ENCODE measurements at regions not wholly inside any gene's neighbourhood (a gene's known extent, or its start where the extent isn't known, plus 50 kb on each side); places are given as distances from the start of the nearest gene placed in this dataset.
"Not testable (repeated sequence)": the region's sequence is repeated elsewhere in the genome, so short reads cannot be mapped to it uniquely, and the experiment has no call there.

DNA sequence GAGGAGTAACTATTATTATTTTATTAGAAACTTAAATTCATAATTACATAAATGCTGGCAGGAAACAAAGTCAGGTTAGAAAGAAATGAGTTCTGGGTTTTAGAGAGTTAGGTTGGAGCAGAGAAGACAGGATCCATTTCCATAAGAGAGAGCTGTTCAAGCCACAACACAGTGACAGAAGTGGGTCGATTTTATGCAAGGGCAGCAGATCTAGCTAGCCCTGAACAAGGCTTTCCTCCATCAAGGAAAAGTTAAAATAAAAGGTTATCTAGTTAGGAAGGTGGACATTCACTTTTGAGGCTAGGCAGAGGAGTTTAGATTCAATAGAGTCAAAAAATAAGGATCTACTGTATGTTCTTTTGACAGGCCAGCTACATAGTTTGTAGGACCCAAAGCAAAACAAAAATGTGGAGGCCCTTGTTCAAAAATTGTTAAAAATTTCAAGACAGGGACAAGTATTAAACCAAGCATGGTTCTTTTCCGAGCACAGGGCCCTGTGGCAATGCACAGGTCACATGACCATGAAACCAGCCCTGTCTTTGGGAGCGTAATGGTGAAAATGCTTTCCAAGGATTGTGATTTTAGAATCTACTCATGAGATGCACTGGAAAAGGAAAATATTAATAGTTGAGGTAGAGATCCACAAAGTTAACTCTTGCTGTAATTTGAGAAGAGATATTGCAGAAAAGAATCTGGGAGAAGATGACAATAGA lies 91.2 kb upstream of the CREB1 start:
- no peak for ATAC-seq

DNA sequence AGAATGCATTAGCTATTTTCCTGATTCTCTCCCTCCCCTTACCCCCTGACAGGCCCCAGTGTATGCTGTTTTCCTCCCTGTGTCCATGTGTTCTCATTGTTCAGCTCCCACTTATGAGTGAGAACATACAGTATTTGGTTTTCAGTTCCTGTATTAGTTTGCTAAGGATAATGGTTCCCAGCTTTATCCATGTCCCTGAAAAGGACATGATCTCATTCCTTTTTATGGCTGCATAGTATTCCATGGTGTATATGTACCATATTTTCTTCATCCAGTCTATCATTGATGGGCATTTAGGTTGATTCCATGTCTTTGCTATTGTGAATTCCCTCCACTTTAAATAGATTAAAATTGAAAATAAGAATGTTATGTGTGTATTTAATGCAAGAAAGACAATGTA lies 89.9 kb upstream of the CREB1 start:
- not testable (repeated sequence) for ATAC-seq; DNase-seq (ENCODE audit: low spot score)

More for the DNA sequence above, 91.2 kb upstream of the CREB1 start:
- DNase-seq (ENCODE audit: low spot score): no peak

DNA sequence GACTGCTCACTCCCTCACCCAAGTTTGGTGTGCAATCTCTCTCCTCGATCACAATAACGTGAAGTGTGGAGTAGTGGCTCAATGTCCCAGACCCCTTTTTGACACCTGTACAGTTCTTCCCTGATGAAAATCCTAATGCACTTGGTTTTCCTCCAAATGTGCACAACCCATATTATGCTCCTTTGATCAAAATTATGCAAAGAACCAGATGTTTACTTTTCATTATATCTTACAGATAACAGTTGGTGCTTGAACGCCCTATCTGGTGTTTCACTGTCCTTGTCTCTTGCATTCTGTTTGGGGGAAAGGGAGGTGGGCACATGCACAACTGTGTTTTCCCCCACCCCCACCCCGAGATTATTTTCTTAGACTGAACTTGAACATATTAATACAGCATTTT lies 85.0 kb upstream of the CREB1 start:
- no peak for DNase-seq (ENCODE audit: low spot score)

DNA sequence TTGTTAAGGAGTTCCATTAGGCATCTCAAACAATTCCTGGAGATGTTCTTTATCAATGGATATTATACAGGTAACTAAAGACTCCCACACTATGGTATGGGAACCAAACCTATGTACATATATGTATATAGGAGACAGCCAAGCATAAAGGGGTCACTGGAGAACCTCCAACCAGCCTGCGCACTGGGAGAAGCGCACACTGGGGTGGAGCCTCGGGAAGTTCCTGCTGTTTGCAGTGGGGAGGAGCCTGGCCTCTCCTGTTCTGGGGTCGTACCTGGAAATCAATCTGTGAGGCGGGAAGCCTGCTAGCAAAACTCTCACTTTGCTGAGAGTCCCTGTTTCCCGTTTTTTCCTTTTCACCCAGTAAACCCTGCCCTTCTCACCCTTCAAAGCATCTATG lies 83.1 kb upstream of the CREB1 start:
- ATAC-seq (no peak), DNase-seq (ENCODE audit: low spot score) (no peak)

More for the DNA sequence above, 85.0 kb upstream of the CREB1 start:
- no peak for ATAC-seq

DNA sequence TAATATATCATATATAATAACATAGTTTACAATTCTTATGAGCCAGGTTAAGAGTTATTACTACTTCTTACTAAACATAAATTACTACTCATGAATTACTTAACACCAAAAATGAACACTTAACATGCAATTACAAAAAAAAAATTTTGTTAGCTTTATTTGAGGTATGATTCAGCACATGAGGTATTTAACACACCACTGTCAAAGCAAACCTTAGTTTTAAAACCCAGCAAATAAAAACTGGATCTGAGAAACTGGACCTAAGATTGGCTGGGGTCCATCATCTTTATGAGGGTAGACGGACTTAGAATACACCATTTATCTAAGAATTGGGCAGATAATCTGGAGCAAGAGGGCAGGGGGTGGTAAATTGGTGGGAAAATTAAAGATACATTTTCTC lies 81.8 kb upstream of the CREB1 start:
- ATAC-seq: no peak
- no peak for DNase-seq (ENCODE audit: low spot score)

DNA sequence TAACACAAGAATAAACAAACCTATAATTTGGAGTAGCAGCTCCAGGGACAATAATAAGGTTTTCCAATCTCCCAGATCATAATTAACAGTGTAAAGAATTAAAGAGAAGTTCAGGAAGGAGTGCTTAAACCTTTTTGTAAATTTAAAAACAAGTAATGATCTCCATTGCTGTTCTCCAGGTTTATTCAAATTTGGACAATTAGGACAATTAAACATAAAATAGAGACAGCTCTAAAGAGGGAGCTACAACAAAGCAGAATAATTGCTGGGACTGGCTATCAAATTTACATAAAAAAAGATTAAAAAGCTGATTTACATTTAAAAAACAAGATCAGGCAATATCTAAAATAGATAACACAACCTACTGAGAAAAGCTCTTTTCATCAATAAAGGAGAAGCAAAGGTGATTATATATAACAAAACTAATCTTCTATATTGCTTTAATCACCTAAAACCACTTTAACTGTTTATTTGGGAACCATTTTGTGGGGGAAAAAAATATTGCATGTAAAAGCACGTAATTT lies 80.1 kb upstream of the CREB1 start:
- ATAC-seq (no peak), DNase-seq (ENCODE audit: low spot score) (no peak)

DNA sequence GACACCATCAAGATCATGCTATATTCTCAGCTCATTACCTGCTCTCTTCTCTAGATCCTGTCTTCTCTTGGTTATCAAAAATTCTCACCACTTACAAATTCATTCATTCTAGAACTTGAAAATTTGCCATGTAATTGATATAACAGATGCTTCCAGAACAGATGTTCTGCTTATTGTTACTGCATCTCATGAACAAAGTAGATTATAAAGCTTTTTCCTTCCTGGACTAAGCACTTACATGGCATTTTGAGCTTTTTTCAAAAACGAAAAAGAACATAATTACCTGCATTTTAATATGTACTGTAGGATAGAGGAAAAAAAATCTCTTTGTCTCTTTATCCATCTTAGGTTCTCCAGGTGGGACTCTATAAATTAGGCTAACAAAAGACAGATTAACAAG lies 79.6 kb upstream of the CREB1 start:
- ATAC-seq: no peak

DNA sequence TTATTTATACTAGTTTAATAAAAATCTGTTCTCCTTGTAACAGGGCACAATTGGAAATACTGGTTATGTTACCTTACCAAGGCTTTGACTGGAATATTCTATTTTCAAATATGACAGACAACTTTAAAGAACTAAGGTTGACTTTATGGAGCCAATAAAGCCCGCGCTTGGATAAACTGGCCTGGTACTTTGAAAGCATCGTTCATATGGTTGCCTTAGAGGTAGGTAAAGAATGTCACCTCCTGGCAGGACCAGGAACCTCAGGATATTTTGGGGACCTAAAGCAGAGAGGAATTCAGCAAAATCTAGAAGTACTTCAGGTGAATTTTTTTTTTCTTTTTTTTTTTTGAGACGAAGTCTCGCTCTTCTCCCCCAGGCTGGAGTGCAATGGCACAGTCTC lies 71.2 kb upstream of the CREB1 start:
- DNase-seq (ENCODE audit: low spot score) (no peak), ATAC-seq (no peak)

More for the DNA sequence above, 79.6 kb upstream of the CREB1 start:
- no peak for DNase-seq (ENCODE audit: low spot score)

DNA sequence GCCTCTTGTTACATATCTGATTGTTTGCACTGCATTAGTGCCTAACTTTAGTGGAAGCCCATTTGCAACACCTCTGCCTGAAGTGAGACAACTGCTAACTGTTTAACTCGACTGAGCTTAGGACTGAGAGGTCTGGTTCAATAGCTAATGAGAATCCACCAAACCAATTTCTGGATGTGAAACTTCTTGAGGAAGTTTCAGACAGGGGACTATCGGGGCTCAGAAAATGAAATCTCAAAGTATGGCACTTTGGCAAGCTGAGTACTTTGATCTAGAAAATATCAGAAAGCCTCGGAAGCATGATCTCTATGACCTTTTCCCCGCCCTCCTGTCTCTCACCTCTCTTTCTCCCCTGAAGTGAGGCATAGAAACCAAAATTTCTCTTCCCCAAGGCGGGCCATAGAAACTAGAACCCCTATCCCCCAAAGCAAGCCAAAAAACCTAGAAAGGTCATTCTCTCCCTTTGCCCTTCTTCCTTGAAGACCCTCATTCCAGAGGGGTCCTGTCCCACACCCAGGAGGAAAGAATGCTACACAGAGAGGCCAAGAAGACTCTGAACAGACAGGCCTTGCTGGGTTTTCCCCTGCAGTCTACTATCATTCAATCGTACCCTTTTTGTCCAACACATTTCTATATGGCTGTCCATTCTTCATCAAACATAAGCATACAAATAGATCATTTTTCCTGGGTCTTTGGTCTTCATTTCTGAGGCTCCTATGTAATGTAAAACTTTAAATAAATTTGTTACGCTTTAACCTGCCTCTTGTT lies 69.6 kb upstream of the CREB1 start:
- DNase-seq (ENCODE audit: low spot score): no peak
- no peak for ATAC-seq

DNA sequence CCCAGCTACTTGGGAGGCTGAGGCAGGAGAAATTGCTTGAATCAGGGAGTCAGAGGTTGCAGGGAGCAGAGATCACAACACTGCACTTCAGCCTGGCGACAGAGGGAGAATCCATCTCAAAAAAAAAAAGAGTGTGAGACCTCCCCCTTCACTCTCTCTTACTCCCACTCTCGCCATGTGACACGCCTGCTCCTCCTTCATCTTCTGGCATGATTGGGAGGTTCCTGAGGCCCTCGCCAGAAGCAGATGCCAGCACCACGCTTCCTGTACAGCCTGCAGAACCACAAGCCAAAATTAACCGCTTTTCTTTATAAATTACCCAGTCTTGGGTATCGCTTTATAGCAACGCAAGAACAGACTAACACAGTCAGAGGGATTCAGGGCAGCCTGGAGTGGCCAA lies 66.3 kb upstream of the CREB1 start:
- no peak for DNase-seq (ENCODE audit: low spot score)
- no peak for ATAC-seq

DNA sequence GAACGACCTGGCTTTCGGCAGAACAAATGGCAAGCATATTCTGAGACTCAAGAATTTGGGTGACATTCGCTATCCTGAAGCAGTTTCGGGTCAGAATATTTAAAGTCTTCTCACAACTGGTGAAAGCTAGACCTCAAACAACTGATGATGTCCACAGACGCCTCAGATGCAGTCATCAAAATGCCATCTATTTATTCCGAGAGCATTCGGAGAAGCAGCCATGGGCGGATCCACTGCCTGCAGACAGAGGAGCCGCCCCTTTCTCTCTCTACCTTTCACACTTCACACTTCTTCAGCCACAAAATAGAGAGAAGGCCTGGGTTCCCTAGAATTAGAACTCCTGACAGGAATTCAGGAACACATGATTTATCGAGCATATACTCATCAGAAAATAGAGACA lies 65.8 kb upstream of the CREB1 start:
- DNase-seq (ENCODE audit: low spot score): no peak
- no peak for ATAC-seq

DNA sequence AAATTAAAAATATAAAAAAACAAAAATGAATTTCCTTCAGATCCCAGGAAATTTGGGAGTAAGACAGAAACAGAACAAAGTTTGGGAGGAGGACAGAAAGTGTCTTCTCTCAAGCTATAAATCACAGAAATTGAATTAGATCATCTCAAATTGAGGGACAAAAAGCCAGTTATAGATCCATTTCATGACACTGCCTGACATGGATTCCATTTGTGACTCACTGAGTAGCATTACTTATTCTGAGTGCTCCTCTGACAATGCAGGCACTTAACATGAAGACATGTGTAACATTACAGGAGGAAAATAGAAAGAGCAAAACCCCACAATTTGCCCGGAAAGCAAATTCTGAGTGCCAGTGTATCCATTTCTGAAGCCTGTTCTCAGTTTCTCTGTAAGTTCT lies 63.9 kb upstream of the CREB1 start:
- DNase-seq (ENCODE audit: low spot score) (no peak), ATAC-seq (no peak)

DNA sequence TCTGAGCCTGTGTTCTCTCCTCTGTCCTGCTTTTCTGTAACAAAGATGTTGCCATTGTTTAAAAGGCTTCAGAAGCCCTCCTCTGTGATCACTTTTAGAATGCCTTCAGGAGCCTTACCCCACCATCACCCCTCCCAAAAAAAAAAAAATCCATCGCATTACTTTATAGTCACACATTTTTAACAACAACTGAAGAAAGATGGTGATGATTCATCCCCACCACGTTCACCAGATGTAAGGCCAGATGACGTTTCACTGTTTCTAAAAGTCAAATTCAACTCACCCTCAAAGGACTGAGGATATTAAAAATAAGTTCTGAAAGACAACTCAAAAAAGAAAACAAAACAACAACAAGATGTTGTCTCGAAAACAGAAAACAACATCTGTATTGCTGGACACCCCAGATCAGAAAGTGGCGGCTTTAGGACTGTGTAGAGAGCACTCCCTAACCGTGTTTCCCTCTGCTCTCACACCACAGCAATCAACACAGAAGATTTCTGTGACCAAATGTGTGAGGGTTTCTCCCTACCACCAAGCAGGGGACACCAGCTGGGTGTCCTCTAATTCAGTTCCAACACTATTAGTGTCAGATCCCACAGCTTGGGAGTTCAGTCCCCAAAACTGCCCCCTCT lies 61.9 kb upstream of the CREB1 start:
- ATAC-seq (no peak), DNase-seq (ENCODE audit: low spot score) (no peak)

DNA sequence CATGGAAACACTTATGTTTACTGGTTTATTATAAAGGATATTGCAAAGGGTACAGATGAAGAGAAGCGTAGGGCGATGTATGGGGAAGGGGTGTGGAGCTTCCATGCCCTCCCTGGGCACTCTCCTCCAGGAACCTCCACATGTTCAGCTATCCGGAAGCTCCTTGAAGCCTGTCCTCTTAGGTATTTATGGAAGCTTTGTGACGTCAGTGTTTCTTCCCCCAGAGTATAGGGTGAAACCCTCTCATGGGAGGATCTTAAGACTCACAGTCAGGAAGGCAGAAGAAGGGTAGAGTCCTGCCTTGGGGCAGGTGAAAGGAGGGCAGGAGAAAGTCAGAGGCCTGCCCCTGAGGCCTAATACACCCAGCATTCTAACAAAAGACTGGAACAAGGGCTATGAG lies 61.3 kb upstream of the CREB1 start:
- no peak for ATAC-seq

DNA sequence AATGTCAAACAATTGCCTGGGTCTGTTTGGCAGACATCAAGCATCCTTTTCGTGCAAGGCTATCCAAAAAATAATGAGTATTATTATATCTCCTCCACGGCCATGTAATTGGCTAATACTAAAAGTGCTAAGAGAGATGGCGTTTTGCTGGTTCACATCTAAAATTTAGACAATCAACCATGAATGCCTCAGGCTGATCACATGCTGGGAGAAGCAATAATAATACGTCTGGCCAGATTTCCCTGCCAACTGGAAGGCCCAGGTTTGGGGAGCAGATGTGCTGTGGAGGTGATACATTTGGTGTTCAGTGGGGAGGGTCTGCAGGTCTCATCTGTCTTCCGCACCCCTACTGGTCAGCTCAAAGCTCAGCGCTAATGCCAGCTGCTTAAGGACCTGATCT lies 60.3 kb upstream of the CREB1 start:
- no peak for ATAC-seq
- no peak for DNase-seq (ENCODE audit: low spot score)

More for the DNA sequence above, 61.3 kb upstream of the CREB1 start:
- DNase-seq (ENCODE audit: low spot score): no peak

DNA sequence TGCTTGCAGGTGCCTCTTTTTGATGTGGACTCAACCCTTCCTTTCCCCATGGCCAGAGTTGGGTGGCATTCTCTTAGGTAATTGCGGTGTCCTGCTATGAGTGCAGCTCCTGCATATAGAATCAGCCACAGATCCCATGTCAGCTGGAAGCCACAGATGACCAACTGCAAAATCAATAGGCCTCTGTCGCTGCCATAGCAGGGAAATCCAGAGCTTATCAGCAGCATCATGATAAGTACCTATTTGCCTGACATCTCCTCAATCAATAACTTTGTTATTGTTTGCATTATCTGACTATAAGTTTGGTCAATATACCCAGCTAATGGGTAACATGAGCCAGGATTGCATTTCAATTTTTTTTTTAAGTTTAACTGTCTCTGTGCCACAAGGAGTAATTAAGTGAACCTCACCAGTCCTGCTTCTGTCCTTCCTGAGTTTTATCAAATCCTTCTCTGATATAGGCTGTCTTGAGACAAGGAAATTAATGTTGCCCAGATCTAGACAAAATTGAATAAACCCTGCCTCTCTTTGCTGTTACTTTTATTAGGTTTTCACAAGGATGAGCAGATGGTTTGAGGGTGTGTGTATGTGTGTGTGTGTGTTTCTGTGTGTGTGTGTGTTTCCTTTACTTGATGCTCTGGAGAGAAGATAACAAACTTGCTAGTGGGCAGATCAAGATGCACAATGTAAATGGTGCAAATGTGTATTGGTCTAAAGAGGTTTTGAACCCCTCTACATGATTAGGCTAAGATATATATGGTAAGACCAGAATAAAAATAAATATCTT lies 59.6 kb upstream of the CREB1 start:
- DNase-seq (ENCODE audit: low spot score) (no peak), ATAC-seq (no peak)

DNA sequence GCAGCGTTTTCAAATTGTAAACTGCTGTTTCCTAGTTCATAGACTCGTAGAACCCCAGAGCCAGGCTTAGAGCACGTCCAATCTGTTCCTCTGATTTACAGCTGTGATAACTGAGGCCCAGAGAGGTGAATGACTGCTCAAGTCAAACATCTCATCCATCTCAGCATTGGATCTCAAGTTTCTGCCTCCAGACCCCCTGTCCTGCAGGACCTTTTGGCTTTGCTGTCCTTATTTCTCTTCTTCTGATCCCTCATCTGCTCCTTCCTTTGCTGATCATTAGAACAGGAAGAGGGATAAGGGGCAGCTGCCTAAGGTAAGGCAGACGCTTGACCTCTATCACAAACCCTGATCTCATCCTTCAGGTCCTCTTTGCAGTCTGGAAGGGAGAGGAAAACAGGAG lies 58.5 kb upstream of the CREB1 start:
- DNase-seq (ENCODE audit: low spot score): no peak
- ATAC-seq: no peak

DNA sequence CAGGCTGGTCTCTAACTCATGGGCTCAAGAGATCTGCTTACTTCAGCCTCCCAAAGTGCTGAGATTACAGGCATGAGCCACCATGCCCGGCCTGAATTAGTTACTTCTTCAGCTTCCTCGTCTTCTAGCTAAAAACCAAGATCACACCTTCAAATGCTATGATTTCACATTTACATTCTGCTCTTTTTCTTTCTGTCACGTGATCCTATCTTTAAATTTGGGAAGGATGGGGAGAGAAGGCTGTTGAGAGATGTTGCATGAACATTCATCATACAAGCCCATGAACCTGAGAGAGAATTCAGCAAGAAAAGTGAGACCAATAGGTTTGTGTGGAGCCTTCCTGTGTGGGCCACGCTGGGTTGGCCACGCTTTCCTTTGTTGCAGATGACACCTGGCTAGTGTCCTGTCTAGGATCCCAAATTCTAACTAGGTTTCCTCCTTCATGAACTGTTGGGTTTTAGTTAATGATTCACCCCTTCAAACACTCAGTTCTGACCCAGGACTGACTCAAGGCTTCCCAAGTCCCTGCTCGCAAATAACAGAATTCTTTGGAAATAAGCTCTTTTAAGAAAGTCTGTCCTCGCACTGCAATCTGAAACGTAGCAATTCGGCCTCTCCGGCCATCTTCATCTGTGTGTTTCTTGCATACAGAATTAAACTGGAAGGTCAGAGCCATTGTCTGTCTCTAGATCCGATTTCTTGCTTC lies 57.3 kb upstream of the CREB1 start:
- DNase-seq (ENCODE audit: low spot score) (no peak), ATAC-seq (peak; percentile 53)

DNA sequence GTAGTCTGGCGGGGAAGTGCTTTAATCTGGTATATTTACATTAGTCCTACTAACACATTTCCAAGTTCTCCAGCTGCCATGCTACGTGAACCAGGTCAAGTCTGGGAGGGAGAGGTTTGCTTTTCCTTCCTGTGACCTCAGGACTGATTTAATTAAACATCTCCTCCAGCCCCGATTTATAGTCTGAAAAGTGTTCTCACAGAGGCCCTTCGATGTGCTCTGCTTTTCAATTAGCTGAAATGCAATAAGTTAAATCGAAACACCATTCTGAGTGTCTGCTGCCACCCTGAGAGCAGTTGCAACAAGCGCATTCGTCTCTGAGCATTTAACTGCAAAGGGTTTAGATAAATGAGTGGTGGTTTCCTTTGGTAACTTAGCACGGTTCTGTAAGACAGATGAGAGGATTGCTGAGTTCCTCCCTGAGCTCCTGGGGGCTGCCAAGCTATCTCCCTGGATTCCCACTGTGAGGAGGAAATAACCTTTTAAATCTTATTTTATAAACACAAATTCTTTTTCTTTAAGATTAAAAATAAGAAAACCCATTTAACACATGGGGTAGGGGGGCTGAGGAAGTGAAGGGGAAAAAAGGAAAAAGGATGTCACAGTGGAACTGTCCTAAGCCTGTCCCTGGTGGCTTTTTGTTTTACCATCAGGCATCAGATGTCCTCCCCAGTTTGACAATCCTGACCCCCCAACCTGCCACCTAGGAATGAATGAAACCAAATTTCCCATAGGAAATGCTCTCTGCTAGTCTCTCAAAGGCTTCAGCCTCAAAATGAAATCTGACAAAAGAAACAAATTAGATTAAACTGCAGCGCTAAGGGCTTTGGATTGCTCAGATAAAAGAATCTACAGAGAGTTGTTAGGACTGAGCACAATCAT lies 56.5 kb upstream of the CREB1 start:
- DNase-seq (ENCODE audit: low spot score) (peak; percentile 48), ATAC-seq (peak; percentile 90)

DNA sequence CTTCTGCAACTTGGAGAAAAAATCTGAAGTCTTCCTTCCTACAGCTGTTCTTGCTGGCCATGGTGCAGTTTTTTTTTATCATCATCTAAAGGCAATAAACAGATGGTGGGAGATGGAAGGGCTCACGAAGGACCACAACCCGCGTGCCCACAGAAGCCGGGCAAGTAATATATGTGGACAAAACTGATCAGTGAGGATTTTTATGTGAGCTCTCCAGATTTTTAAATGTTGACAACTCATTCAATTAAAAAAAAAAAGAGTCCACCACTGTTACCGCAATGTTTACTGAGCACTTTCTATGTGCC lies 55.9 kb upstream of the CREB1 start:
- no peak for ATAC-seq

More for the DNA sequence above, 55.9 kb upstream of the CREB1 start:
- DNase-seq (ENCODE audit: low spot score): no peak
